Glomerular visceral epithelial cell (primary cell): ENCODE measurements at regions not wholly inside any gene's neighbourhood (a gene's known extent, or its start where the extent isn't known, plus 50 kb on each side); places are given as distances from the start of the nearest gene placed in this dataset.
"Not testable (repeated sequence)": the region's sequence is repeated elsewhere in the genome, so short reads cannot be mapped to it uniquely, and the experiment has no call there.

Source experiments
- DNase-seq: peaks from one replicate; pipeline ENCODE4 v3.0.0-alpha.2; 2016; ENCODE audit errors: extremely low spot score

GRCh38 chr15:20003471-20003870, 538.1 kb downstream of the GOLGA6L6 start:
- not testable (repeated sequence) for DNase-seq

GRCh38 chr15:20002560-20002959, 539.0 kb downstream of the GOLGA6L6 start:
- DNase-seq: not testable (repeated sequence)

GRCh38 chr15:19996574-19997194, 544.9 kb downstream of the GOLGA6L6 start:
- DNase-seq: not testable (repeated sequence)

- DNase-seq: not testable (repeated sequence)
Measured at GRCh38 chr15:19995296-19995695, 546.3 kb downstream of the GOLGA6L6 start.

- no peak for DNase-seq
Measured at GRCh38 chr15:19992428-19992827, 549.2 kb downstream of the GOLGA6L6 start.

DNA sequence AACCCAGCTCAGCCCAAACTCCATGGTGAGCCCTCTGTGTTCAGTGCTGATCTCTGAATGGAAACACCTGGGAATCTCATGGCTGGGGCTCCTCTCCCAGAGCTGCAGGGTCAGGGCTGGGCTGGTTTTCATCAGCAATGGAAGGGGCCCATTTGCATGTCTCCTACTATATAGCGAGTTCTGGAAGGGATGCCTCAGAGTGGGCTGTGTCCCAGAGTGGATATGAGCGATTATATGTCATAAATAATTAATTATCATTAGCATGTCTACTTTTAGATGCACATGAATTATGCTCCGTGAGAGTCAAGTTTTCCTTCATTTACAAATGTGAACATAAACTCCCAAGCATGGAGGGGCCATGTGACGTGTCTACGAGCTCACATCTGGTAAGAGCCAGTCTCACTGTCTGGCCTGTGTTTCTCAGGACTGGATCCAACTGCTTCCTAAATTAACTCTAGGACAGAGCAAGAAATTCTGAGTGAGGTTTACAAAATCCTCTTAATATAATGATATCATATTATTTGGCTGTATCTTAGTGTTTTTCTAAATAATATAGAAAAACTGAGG, 553.4 kb downstream of the GOLGA6L6 start:
- no peak for DNase-seq

DNA sequence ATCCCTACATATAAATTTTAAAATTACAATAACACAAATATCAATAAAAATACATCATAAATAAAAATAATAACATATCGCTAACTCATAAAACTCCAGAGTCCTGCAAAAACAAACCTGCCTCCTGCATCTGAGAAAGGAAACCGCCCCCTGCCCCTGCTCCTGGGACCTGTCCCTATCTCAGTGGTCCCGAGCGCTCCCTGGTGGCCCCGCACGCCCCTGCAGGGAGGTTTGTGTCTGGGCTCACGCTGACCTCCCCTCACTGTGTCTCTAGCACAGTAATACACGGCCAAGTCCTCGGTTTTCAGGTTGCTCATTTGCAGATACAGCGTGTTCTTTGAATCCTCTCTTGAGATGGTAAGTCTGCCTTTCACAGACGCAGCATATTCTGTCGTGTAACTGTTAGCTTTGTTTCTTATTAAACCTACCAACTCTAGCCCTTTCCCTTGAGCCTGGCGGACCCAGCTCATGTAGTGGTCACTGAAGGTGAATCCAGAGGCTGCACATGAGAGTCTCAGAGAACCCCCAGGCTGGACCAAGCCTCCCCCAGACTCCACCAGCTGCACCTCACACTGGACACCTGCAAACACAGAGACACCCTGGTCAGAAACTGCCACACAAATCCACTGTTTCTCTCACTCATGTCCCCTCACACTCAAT, 554.1 kb downstream of the GOLGA6L6 start:
- DNase-seq: no peak

DNA sequence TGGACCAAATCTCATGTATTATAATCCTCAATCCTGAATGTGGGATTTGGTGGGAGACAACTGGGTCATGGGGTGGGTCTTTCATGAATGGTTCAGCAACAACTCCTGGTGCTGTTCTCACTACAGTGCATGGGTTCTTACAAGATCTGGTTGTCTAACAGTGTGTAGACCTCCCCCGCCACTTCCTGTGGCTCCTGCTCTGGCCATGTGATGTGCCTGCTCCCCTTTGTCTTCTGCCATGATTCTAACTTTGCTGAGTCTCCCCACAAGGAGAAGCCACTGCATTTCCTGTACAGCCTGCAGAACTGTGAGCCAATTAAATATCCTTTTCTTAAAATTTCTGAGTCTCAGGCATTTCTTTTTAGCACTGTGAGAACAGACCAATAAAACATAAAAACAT, 557.5 kb downstream of the GOLGA6L6 start:
- DNase-seq: no peak

DNA sequence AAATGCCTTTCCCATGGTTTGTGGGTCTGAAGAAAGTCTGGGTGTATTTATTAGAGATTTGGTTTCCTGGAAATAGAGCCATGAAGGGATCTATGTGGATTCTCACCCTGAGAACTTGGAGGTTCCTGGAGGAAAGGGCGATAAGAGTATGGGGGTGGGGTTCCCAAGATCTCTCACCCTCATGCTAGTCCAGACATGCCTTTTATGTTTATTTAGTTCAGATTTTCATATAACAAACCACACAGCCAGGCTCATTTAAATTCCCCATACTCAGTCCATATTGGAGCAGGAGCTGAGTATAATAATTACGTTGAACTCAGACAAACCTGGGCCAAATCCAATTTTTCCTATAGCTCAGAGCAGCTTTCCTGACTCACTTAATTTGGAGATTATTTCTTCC, 566.6 kb downstream of the GOLGA6L6 start:
- no peak for DNase-seq

GRCh38 chr15:19973718-19974117, 567.9 kb downstream of the GOLGA6L6 start:
- no peak for DNase-seq

GRCh38 chr15:19972582-19972981, 569.0 kb downstream of the GOLGA6L6 start:
- DNase-seq: not testable (repeated sequence)

GRCh38 chr15:19965574-19965973, 576.0 kb downstream of the GOLGA6L6 start:
- not testable (repeated sequence) for DNase-seq

- not testable (repeated sequence) for DNase-seq
Measured at GRCh38 chr15:19964480-19964879, 577.1 kb downstream of the GOLGA6L6 start.

- no peak for DNase-seq
Measured at GRCh38 chr15:19956124-19956796, 585.3 kb downstream of the GOLGA6L6 start.

DNA sequence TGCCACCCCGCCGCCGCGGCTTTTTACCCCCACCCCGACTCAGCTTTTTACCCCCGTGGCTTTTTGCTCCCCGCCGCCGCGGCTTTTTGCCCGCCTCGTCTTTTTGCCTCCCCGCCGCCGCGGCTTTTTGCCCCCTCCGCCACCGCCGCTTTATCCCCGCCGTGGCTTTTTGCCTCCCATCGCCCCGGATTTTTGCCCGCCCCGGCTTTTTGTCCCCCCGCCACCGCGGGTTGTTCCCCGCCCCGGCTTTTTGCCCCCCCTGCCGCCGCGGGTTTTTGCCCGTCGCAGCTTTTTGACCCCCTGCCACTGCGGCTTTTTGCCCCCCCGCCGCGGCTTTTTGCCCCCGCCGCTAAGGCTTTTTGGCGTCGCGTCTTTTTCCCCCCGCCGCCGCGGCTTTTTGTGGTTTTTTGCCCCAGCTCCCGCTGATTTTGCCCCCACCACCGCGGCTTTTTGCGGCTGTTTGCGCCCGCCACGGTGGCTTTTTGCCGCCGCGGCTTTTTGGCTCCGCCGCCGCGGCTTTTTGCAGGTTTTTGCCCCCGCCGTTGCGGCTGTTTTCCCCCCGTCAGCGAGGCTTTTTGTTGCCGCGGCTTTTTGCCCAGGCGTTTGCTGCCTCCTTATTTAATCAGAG, 597.2 kb downstream of the GOLGA6L6 start:
- DNase-seq: no peak

- no peak for DNase-seq
Measured at GRCh38 chr15:19943515-19943914, 598.1 kb downstream of the GOLGA6L6 start.

DNA sequence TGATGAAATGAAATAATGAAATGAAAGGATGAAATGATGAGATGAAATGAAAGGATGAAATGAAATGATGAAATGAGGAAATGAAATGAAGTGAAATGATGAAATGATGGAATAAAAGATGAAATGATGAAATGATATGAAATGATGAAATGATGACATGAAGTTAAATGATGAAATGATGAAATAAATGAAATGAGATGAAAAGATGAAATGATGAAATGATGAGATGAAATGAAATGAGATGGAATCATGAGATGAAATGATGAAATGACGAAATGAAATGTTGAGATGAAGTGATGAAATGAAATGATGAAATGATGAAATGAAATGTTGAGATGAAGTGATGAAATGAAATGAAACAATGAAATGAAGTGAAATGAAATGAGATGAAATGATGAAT, 638.3 kb downstream of the GOLGA6L6 start:
- DNase-seq: not testable (repeated sequence)

DNA sequence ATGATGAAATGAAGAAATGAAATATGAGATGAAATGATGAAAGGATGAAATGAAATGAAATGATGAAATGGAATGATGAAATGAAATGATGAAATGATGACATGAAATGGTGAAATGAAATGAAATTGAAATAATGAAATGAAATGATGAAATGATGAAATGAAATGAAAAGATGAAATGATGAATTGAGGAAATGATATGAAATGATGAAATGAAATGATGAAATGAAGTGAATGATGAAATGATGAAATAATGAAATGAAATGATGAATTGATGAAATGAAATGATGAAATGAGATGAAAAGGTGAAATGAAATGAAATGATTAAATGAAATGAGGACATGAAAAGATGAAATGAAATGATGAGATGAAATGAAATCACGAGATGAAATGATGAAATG, 639.2 kb downstream of the GOLGA6L6 start:
- not testable (repeated sequence) for DNase-seq

- DNase-seq: not testable (repeated sequence)
Measured at GRCh38 chr15:19901414-19901813, 640.2 kb downstream of the GOLGA6L6 start.

- DNase-seq: no peak
Measured at GRCh38 chr15:19899021-19899824, 642.4 kb downstream of the GOLGA6L6 start.

GRCh38 chr15:19888811-19889210, 652.8 kb downstream of the GOLGA6L6 start:
- not testable (repeated sequence) for DNase-seq
